Transverse colon (tissue), 4 donors: ENCODE measurements at regions not wholly inside any gene's neighbourhood (a gene's known extent, or its start where the extent isn't known, plus 50 kb on each side); places are given as distances from the start of the nearest gene placed in this dataset.

Experiments used
- CTCF ChIP-seq, 5 experiments: fragments of 200-600 bp in 3 of 5; fragments of 450-650 bp in 2 of 5; sonication (generic) in 3 of 5; IDR thresholded peaks; 1 replicate in 2 of 5; 2 replicates in 3 of 5; pipeline ENCODE4 v1.5.1; 2016 to 2017; ENCODE audit warnings: antibody characterized with exemption in 5 of 5, inconsistent platforms in 3 of 5, mild to moderate bottlenecking in 2 of 5, moderate library complexity in 1 of 5
- EP300 ChIP-seq: sonication (generic); formaldehyde crosslinking; IDR thresholded peaks from one replicate; pipeline ENCODE4 v1.6.1; 2017; ENCODE audit warnings: antibody characterized with exemption, low read depth
- POLR2A ChIP-seq: fragments of 450-650 bp; IDR thresholded peaks from one replicate; pipeline ENCODE4 v1.6.1; 2016; ENCODE audit warnings: antibody characterized with exemption, mild to moderate bottlenecking, moderate library complexity
- POLR2AphosphoS5 ChIP-seq, 3 donors: sonication (generic); formaldehyde crosslinking; IDR thresholded peaks; one replicate each; pipeline ENCODE4 v1.6.1; 2016; ENCODE audit warnings: antibody characterized with exemption in 3 of 3

- TF ChIP-seq CTCF (IDR thresholded peaks at IDR 0.05) (no peak), POLR2A (no peak), EP300 (no peak), POLR2AphosphoS5 (IDR thresholded peaks at IDR 0.05) (no peak)
These were observed 288.7 kb downstream of the RNF144B start for GRCh38 chr6:18675881-18676280.
